ENCODE measurements at regions not wholly inside any gene's neighbourhood (a gene's known extent, or its start where the extent isn't known, plus 50 kb on each side); places are given as distances from the start of the nearest gene placed in this dataset.

GRCh38 chr11:87967459-87967858 is 207.8 kb downstream of the RAB38 start:
- no peak for TF ChIP-seq POLR2AphosphoS5 (IDR thresholded peaks at IDR 0.05; ENCODE audit: low read depth, low read length)
- TF ChIP-seq POLR2A (IDR thresholded peaks at IDR 0.05; ENCODE audit: low read depth, low read length) = no peak
- TF ChIP-seq TAF1 (IDR thresholded peaks at IDR 0.05; ENCODE audit: low read depth, low read length) = no peak
- no peak for TF ChIP-seq PAX5 (IDR thresholded peaks at IDR 0.05; ENCODE audit: insufficient read depth, low read length, severe bottlenecking)
- TF ChIP-seq POU2F2 (IDR thresholded peaks at IDR 0.05; ENCODE audit: low read depth, low read length) = no peak
